Limb (tissue), 2 donors: ENCODE measurements at regions not wholly inside any gene's neighbourhood (a gene's known extent, or its start where the extent isn't known, plus 50 kb on each side); places are given as distances from the start of the nearest gene placed in this dataset.
"Not testable (repeated sequence)": the region's sequence is repeated elsewhere in the genome, so short reads cannot be mapped to it uniquely, and the experiment has no call there.

Experiments
- DNase-seq, 2 donors: peaks; one replicate each; pipeline ENCODE4 v3.0.0-alpha.2; 2016; ENCODE audit errors: extremely low spot score in 2 of 2

- no peak for DNase-seq
These were observed 332.9 kb downstream of the PCNX1 start for GRCh38 chr14:71240171-71240570.

GRCh38 chr14:71240866-71241520 lies 333.7 kb downstream of the PCNX1 start:
- DNase-seq: no peak

GRCh38 chr14:71242237-71242748 lies 335.0 kb downstream of the PCNX1 start:
- DNase-seq: peak in 1 of 2 donors; percentile 56

GRCh38 chr14:71243697-71244096 lies 336.4 kb downstream of the PCNX1 start:
- no peak for DNase-seq

- DNase-seq: no peak
These were observed 337.1 kb downstream of the PCNX1 start for GRCh38 chr14:71244341-71244740.

GRCh38 chr14:71245659-71246361 lies 338.6 kb downstream of the PCNX1 start:
- DNase-seq: no peak

GRCh38 chr14:71246539-71246938 lies 339.3 kb downstream of the PCNX1 start:
- DNase-seq: no peak

- no peak for DNase-seq
These were observed 339.8 kb downstream of the PCNX1 start for GRCh38 chr14:71247106-71247505.

- DNase-seq: no peak
These were observed 340.9 kb downstream of the PCNX1 start for GRCh38 chr14:71248194-71248593.

- DNase-seq: no peak
These were observed 343.1 kb downstream of the PCNX1 start for GRCh38 chr14:71250347-71250746.

GRCh38 chr14:71250791-71251190 lies 343.5 kb downstream of the PCNX1 start:
- no peak for DNase-seq

GRCh38 chr14:71254091-71254719 lies 346.9 kb downstream of the PCNX1 start:
- not testable (repeated sequence) for DNase-seq

- DNase-seq: no peak
These were observed 353.9 kb downstream of the PCNX1 start for GRCh38 chr14:71261206-71261605.

- DNase-seq: no peak
These were observed 355.2 kb downstream of the PCNX1 start for GRCh38 chr14:71262441-71262840.

GRCh38 chr14:71264260-71264659 lies 357.0 kb downstream of the PCNX1 start:
- no peak for DNase-seq

GRCh38 chr14:71267007-71267513 lies 359.8 kb downstream of the PCNX1 start:
- no peak for DNase-seq

GRCh38 chr14:71267691-71268090 lies 360.4 kb downstream of the PCNX1 start:
- no peak for DNase-seq

GRCh38 chr14:71270111-71270510 lies 362.9 kb downstream of the PCNX1 start:
- DNase-seq: no peak

GRCh38 chr14:71271166-71271945 lies 364.1 kb downstream of the PCNX1 start:
- DNase-seq: no peak

- DNase-seq: no peak
These were observed 366.1 kb downstream of the PCNX1 start for GRCh38 chr14:71273366-71273765.

- DNase-seq: no peak
These were observed 376.8 kb downstream of the PCNX1 start for GRCh38 chr14:71284048-71284447.
